D721Med (cell line): ENCODE measurements at regions not wholly inside any gene's neighbourhood (a gene's known extent, or its start where the extent isn't known, plus 50 kb on each side); places are given as distances from the start of the nearest gene placed in this dataset.

Experiments
- DNase-seq: peaks from one replicate; pipeline ENCODE4 v3.0.0; 2011; ENCODE audit warnings: low spot score; ENCODE audit not compliant: insufficient read length
- FAIRE-seq: peaks from 2 replicates; lab custom pipeline; 2011; peaks lifted over from hg19 to GRCh38; lab: Jason Lieb, UNC
- CTCF ChIP-seq: IDR thresholded peaks from 2 replicates; pipeline ENCODE4 v1.5.1; 2012; ENCODE audit warnings: mild to moderate bottlenecking, control low read depth; ENCODE audit not compliant: insufficient read depth; ENCODE audit errors: missing control alignments

GRCh38 chr6:92377137-92377536 is 1042.2 kb downstream of the EPHA7 start:
- no peak for TF ChIP-seq CTCF
- FAIRE-seq: no peak
- no peak for DNase-seq

GRCh38 chr6:92376691-92377090 is 1042.7 kb downstream of the EPHA7 start:
- TF ChIP-seq CTCF: no peak
- DNase-seq: no peak
- no peak for FAIRE-seq

- TF ChIP-seq CTCF: no peak
- FAIRE-seq (no peak), DNase-seq (no peak)
These were observed 1047.8 kb downstream of the EPHA7 start for GRCh38 chr6:92371211-92372208.

- FAIRE-seq (no peak), DNase-seq (no peak)
- TF ChIP-seq CTCF: no peak
These were observed 1050.0 kb downstream of the EPHA7 start for GRCh38 chr6:92369309-92369708.

GRCh38 chr6:92364948-92365541 is 1054.3 kb downstream of the EPHA7 start:
- FAIRE-seq (no peak), DNase-seq (no peak)
- TF ChIP-seq CTCF: no peak

GRCh38 chr6:92363111-92363510 is 1056.2 kb downstream of the EPHA7 start:
- FAIRE-seq (no peak), DNase-seq (no peak)
- TF ChIP-seq CTCF: no peak
